Cardiac fibroblast (primary cell): ENCODE measurements at regions not wholly inside any gene's neighbourhood (a gene's known extent, or its start where the extent isn't known, plus 50 kb on each side); places are given as distances from the start of the nearest gene placed in this dataset.
"Not testable (repeated sequence)": the region's sequence is repeated elsewhere in the genome, so short reads cannot be mapped to it uniquely, and the experiment has no call there.

Source experiments
- DNase-seq, 2 donors: peaks; one replicate each; pipeline versions ENCODE4 v3.0.0 to v3.0.0-alpha.2; 2010; ENCODE audit warnings: low read depth in 2 of 2
- H3K4me3 ChIP-seq, 2 donors: replicated peaks in 1 of 2; 1 replicate in 1 of 2; 2 replicates in 1 of 2; pipeline ENCODE4 v1.5.1; 2011; ENCODE audit warnings: low read depth in 2 of 2, low read length in 2 of 2, mild to moderate bottlenecking in 2 of 2, moderate library complexity in 1 of 2
- CTCF ChIP-seq: IDR thresholded peaks from one replicate; pipeline ENCODE4 v1.5.1; 2011; ENCODE audit warnings: low read depth, mild to moderate bottlenecking, low read length, inconsistent platforms

DNA sequence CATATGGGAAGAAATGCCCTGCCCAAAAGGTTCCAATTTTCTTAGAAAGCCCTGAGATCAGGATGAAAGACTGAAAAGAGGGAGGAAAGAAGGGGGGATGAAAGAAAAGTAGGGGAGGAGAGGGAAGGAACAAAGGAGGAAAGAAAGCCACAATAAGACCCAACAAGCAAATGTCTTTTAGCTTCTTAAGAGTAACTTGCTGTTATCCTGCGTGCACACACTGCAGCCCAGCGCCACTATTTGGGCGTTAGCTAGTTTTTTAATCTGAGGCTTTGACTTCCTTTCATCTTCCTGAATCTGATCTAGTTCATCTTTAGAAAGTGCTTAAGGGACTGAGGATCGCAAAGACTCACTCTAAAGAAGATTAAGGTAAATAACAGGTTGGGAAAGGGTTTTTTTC is 77.4 kb upstream of the HDDC2 start:
- DNase-seq: no peak
- TF ChIP-seq CTCF: no peak
- no peak overlapping the region for H3K4me3 ChIP-seq

DNA sequence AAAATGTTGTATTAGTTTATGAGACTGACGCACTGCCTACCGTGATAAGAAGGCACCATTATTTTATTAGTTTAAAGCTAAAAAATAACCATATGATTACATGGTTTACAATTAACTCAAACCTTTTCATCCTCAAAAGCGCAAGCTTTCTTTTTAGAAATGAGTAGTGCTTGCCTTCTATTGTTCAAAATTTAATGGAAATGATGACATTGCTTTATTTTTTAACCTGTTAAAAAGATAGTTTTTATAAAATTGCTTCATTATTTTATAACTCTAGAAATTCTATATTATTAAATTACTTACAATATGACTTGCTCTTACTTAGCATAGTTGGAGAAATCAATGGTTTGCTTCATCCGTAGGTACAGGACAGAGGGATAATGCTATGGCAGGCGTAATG is 78.7 kb upstream of the HDDC2 start:
- no peak for TF ChIP-seq CTCF
- no peak overlapping the region for H3K4me3 ChIP-seq
- no peak for DNase-seq

DNA sequence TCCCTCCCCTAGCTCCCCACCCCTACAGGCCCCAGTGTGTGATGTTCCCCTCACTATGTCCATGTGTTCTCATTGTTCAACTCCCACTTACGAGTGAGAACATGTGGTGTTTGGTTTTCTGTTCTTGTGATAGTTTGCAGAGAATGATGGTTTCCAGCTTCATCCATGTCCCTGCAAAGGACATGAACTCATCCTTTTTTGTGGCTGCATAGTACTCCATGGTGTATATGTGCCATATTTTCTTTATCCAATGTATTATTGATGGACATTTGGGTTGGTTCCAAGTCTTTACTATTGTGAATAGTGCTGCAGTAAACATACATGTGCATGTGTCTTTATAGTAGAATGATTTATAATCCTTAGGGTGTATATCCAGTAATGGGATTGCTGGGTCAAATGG is 84.6 kb upstream of the HDDC2 start:
- H3K4me3 ChIP-seq, DNase-seq: not testable (repeated sequence)

DNA sequence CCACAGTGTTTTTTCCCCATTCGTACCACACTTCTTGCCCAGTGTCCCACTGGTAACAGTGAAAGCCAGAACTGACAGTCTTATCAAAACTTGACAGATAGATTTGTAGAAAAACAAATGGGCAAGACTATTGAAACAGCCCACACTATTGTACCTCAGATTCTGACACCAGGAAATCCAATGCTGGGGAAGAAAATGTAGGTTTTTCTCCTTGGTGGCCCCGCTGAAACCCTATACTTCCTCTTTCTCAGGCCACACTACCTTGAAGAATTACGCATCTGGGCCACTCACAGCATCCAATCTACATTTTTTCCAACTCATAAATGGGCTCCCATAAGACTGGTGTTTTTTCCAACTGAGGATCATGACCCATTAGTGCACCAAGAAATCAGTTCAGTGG is 90.9 kb upstream of the HDDC2 start:
- no peak for DNase-seq
- TF ChIP-seq CTCF: no peak
- H3K4me3 ChIP-seq: no peak overlapping the region

DNA sequence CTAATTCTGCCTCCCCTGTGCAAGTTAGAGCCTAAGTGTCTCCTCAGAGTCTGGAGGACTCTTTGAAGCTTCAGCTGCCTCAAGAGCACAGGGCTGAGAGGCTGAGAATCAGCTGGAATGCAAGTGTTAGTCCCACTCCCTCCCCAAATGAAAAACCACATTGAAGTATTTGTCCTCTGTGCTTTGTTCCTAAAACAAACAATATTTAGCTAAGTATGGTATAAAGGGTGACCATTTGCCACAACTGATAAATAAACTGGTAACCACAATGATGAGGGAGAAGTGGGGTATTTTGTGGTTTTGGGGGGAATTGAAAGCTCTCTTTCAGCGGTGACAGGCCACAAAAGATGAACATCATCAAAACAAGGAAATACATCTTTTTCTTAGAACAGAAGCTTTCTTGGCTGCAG is 91.7 kb upstream of the HDDC2 start:
- TF ChIP-seq CTCF: no peak
- H3K4me3 ChIP-seq: no peak overlapping the region

DNA sequence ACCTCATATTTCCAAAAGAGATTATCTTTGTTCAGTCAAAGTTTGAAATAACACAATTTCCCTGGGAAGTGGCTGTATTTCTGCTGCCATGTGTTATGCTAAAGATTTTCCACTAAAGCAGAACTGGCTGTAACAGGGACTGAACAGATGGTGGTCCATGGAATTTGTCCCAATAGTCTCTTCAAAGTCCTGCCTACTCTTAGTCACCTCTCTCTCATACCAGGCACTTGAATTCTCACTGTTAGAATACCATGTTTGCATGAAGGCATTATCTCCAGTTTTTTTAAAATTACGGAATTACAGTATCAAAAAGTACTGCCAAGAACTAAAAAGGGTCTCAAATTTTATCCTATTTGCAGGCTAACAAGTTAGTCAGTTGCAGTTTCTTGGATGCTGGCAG is 105.0 kb upstream of the HDDC2 start:
- no peak for TF ChIP-seq CTCF

More for the DNA sequence above, 91.7 kb upstream of the HDDC2 start:
- DNase-seq: no peak

DNA sequence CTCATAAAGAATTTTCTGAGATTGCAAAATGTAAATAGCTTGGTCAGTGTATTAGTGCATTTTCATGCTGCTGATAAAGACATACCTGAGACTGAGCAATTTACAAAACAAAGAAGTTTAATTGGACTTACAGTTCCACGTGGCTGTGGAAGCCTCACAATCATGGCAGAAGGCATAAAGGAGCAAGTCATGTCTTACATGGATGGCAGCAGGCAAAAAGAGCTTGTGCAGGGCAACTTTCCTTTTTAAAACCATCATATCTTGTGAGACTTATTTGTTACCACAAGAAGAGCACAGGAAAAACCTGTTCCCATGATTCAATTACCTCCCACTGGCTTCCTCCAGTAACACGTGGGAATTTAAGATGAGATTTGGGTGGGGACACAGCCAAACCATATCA is 112.7 kb upstream of the HDDC2 start:
- no peak for DNase-seq
- no peak for TF ChIP-seq CTCF
- no peak overlapping the region for H3K4me3 ChIP-seq

More for the DNA sequence above, 105.0 kb upstream of the HDDC2 start:
- no peak for DNase-seq
- H3K4me3 ChIP-seq: no peak overlapping the region

- TF ChIP-seq CTCF: no peak
- peak in 1 of 2 donors; percentile 67 for DNase-seq
- H3K4me3 ChIP-seq: no peak overlapping the region
These were observed 114.1 kb upstream of the HDDC2 start for GRCh38 chr6:125415913-125416312.
